Stimulated activated naive CD8-positive, alpha-beta T cell treated with anti-CD3 and anti-CD28 coated beads, Interleukin-15, amount 100 ng/mL, for 72 hours (primary cell): ENCODE measurements at regions not wholly inside any gene's neighbourhood (a gene's known extent, or its start where the extent isn't known, plus 50 kb on each side); places are given as distances from the start of the nearest gene placed in this dataset.

ENCODE experiments used
- ATAC-seq: fragments of 150-1000 bp; cut with Tn5 transposase; 2 replicates; pipeline ENCODE4 v1.10.0; 2021; ENCODE audit warnings: mild to moderate bottlenecking, moderate library complexity
- DNase-seq, 2 donors: peaks; one replicate each; pipeline ENCODE4 v3.0.0; 2021 to 2022
- H3K27ac Mint-ChIP-seq, 2 donors: one replicate each; pipeline ENCODE4 v1.8.0; 2022; ENCODE audit warnings: mild to moderate bottlenecking in 2 of 2, mixed read lengths in 2 of 2, moderate library complexity in 2 of 2
- H3K27me3 Mint-ChIP-seq: one replicate; pipeline ENCODE4 v1.8.0; 2022; ENCODE audit warnings: mixed read lengths
- H3K4me1 Mint-ChIP-seq: one replicate; pipeline ENCODE4 v1.8.0; 2022; ENCODE audit warnings: mild to moderate bottlenecking, mixed read lengths
- H3K4me3 Mint-ChIP-seq, 2 donors: one replicate each; pipeline ENCODE4 v1.8.0; 2022; ENCODE audit warnings: mild to moderate bottlenecking in 2 of 2, mixed read lengths in 2 of 2, moderate library complexity in 1 of 2
- H3K9me3 Mint-ChIP-seq, 2 donors: one replicate each; pipeline ENCODE4 v1.8.0; 2022; ENCODE audit warnings: mixed read lengths in 2 of 2

GRCh38 chr1:87466621-87467020 is 137.9 kb downstream of the LMO4 start:
- no peak overlapping the region for H3K4me3 Mint-ChIP-seq
- ATAC-seq: no peak

GRCh38 chr1:87472716-87473115 is 144.0 kb downstream of the LMO4 start:
- Mint-ChIP-seq H3K27ac (no peak overlapping the region), H3K27me3 (no peaks in the 10 kb centered on the region), H3K4me1 (no peaks in the 10 kb centered on the region), H3K4me3 (no peak overlapping the region), H3K9me3 (no peaks in the 10 kb centered on the region)
- ATAC-seq (no peak), DNase-seq (no peak)

More at GRCh38 chr1:87466621-87467020, 137.9 kb downstream of the LMO4 start:
- Mint-ChIP-seq H3K9me3 (no peaks in the 10 kb centered on the region), H3K4me1 (no peaks in the 10 kb centered on the region), H3K27me3 (no peaks in the 10 kb centered on the region), H3K27ac (no peak overlapping the region)
- no peak for DNase-seq

GRCh38 chr1:87473203-87473661 is 144.6 kb downstream of the LMO4 start:
- no peak for ATAC-seq
- no peaks in the 10 kb centered on the region for H3K27me3 Mint-ChIP-seq
- no peaks in the 10 kb centered on the region for H3K9me3 Mint-ChIP-seq
- no peak overlapping the region for H3K27ac Mint-ChIP-seq
- no peak for DNase-seq
- no peaks in the 10 kb centered on the region for H3K4me1 Mint-ChIP-seq
- H3K4me3 Mint-ChIP-seq: no peak overlapping the region

GRCh38 chr1:87474098-87474497 is 145.4 kb downstream of the LMO4 start:
- H3K27me3 Mint-ChIP-seq: no peaks in the 10 kb centered on the region
- H3K27ac Mint-ChIP-seq: no peak overlapping the region
- no peaks in the 10 kb centered on the region for H3K9me3 Mint-ChIP-seq
- no peak for ATAC-seq
- no peaks in the 10 kb centered on the region for H3K4me1 Mint-ChIP-seq
- no peak for DNase-seq
- no peak overlapping the region for H3K4me3 Mint-ChIP-seq

- Mint-ChIP-seq H3K4me1 (no peaks in the 10 kb centered on the region), H3K27me3 (no peaks in the 10 kb centered on the region), H3K9me3 (no peaks in the 10 kb centered on the region), H3K27ac (no peak overlapping the region), H3K4me3 (no peak overlapping the region)
- DNase-seq: no peak
- ATAC-seq: no peak
Observed at GRCh38 chr1:87478231-87478630, 149.6 kb downstream of the LMO4 start.

- Mint-ChIP-seq H3K4me3 (no peak overlapping the region), H3K4me1 (no peaks in the 10 kb centered on the region), H3K27ac (no peak overlapping the region), H3K27me3 (no peaks in the 10 kb centered on the region), H3K9me3 (no peaks in the 10 kb centered on the region)
- DNase-seq (no peak), ATAC-seq (no peak)
Observed at GRCh38 chr1:87495147-87495546, 166.5 kb downstream of the LMO4 start.

GRCh38 chr1:87495870-87496269 is 167.2 kb downstream of the LMO4 start:
- no peaks in the 10 kb centered on the region for H3K9me3 Mint-ChIP-seq
- no peak overlapping the region for H3K4me3 Mint-ChIP-seq
- no peaks in the 10 kb centered on the region for H3K4me1 Mint-ChIP-seq
- DNase-seq (no peak), ATAC-seq (no peak)
- H3K27me3 Mint-ChIP-seq: no peaks in the 10 kb centered on the region
- no peak overlapping the region for H3K27ac Mint-ChIP-seq

- no peak for ATAC-seq
- Mint-ChIP-seq H3K27ac (no peak overlapping the region), H3K4me1 (no peaks in the 10 kb centered on the region)
Observed at GRCh38 chr1:87497380-87498203, 168.9 kb downstream of the LMO4 start.

GRCh38 chr1:87501738-87502137 is 173.1 kb downstream of the LMO4 start:
- Mint-ChIP-seq H3K4me1 (peaks cover 1% of the 10 kb centered on the region), H3K4me3 (no peak overlapping the region), H3K9me3 (no peaks in the 10 kb centered on the region)

More at GRCh38 chr1:87497380-87498203, 168.9 kb downstream of the LMO4 start:
- Mint-ChIP-seq H3K9me3 (no peaks in the 10 kb centered on the region), H3K27me3 (no peaks in the 10 kb centered on the region), H3K4me3 (no peak overlapping the region)
- no peak for DNase-seq

GRCh38 chr1:87505391-87505983 is 176.8 kb downstream of the LMO4 start:
- Mint-ChIP-seq H3K4me1 (peaks cover 6% of the 10 kb centered on the region), H3K27me3 (no peaks in the 10 kb centered on the region), H3K4me3 (no peak overlapping the region), H3K9me3 (no peaks in the 10 kb centered on the region), H3K27ac (no peak overlapping the region)
- DNase-seq (no peak), ATAC-seq (no peak)

More at GRCh38 chr1:87501738-87502137, 173.1 kb downstream of the LMO4 start:
- ATAC-seq: no peak
- no peak for DNase-seq
- H3K27ac Mint-ChIP-seq: no peak overlapping the region
- no peaks in the 10 kb centered on the region for H3K27me3 Mint-ChIP-seq

GRCh38 chr1:87506147-87506546 is 177.5 kb downstream of the LMO4 start:
- no peaks in the 10 kb centered on the region for H3K27me3 Mint-ChIP-seq
- no peak for DNase-seq
- ATAC-seq: no peak
- H3K4me3 Mint-ChIP-seq: no peak overlapping the region
- peaks cover 6% of the 10 kb centered on the region for H3K4me1 Mint-ChIP-seq
- no peak overlapping the region for H3K27ac Mint-ChIP-seq
- H3K9me3 Mint-ChIP-seq: no peaks in the 10 kb centered on the region

- ATAC-seq (no peak), DNase-seq (no peak)
- Mint-ChIP-seq H3K27ac (no peak overlapping the region), H3K4me1 (peaks cover 6% of the 10 kb centered on the region), H3K27me3 (no peaks in the 10 kb centered on the region), H3K4me3 (no peak overlapping the region), H3K9me3 (no peaks in the 10 kb centered on the region)
Observed at GRCh38 chr1:87508247-87508787, 179.6 kb downstream of the LMO4 start.

- Mint-ChIP-seq H3K27me3 (no peaks in the 10 kb centered on the region), H3K4me1 (peaks cover 6% of the 10 kb centered on the region)
Observed at GRCh38 chr1:87510540-87510939, 181.9 kb downstream of the LMO4 start.

GRCh38 chr1:87511449-87511848 is 182.8 kb downstream of the LMO4 start:
- no peak for ATAC-seq
- peaks cover 6% of the 10 kb centered on the region for H3K27me3 Mint-ChIP-seq
- DNase-seq: no peak
- H3K27ac Mint-ChIP-seq: no peak overlapping the region
- H3K4me3 Mint-ChIP-seq: no peak overlapping the region
- no peaks in the 10 kb centered on the region for H3K9me3 Mint-ChIP-seq
- H3K4me1 Mint-ChIP-seq: peaks cover 6% of the 10 kb centered on the region

More at GRCh38 chr1:87510540-87510939, 181.9 kb downstream of the LMO4 start:
- H3K27ac Mint-ChIP-seq: no peak overlapping the region
- DNase-seq (no peak), ATAC-seq (no peak)
- H3K9me3 Mint-ChIP-seq: no peaks in the 10 kb centered on the region
- H3K4me3 Mint-ChIP-seq: no peak overlapping the region

GRCh38 chr1:87512431-87512830 is 183.8 kb downstream of the LMO4 start:
- H3K27ac Mint-ChIP-seq: no peak overlapping the region
- no peak for ATAC-seq

GRCh38 chr1:87513255-87513654 is 184.6 kb downstream of the LMO4 start:
- H3K27ac Mint-ChIP-seq: no peak overlapping the region
- H3K4me3 Mint-ChIP-seq: no peak overlapping the region
- DNase-seq (no peak), ATAC-seq (no peak)
- no peaks in the 10 kb centered on the region for H3K9me3 Mint-ChIP-seq
- peaks cover 6% of the 10 kb centered on the region for H3K27me3 Mint-ChIP-seq
- no peaks in the 10 kb centered on the region for H3K4me1 Mint-ChIP-seq

More at GRCh38 chr1:87512431-87512830, 183.8 kb downstream of the LMO4 start:
- H3K9me3 Mint-ChIP-seq: no peaks in the 10 kb centered on the region
- H3K4me1 Mint-ChIP-seq: no peaks in the 10 kb centered on the region
- no peak overlapping the region for H3K4me3 Mint-ChIP-seq
- DNase-seq: no peak
- H3K27me3 Mint-ChIP-seq: peaks cover 6% of the 10 kb centered on the region
